NCI-H460 (cell line): ENCODE measurements at regions not wholly inside any gene's neighbourhood (a gene's known extent, or its start where the extent isn't known, plus 50 kb on each side); places are given as distances from the start of the nearest gene placed in this dataset.

Source experiments
- DNase-seq: peaks from one replicate; pipeline ENCODE4 v3.0.0-alpha.2; 2016; ENCODE audit warnings: low read depth; ENCODE audit errors: extremely low read depth

DNA sequence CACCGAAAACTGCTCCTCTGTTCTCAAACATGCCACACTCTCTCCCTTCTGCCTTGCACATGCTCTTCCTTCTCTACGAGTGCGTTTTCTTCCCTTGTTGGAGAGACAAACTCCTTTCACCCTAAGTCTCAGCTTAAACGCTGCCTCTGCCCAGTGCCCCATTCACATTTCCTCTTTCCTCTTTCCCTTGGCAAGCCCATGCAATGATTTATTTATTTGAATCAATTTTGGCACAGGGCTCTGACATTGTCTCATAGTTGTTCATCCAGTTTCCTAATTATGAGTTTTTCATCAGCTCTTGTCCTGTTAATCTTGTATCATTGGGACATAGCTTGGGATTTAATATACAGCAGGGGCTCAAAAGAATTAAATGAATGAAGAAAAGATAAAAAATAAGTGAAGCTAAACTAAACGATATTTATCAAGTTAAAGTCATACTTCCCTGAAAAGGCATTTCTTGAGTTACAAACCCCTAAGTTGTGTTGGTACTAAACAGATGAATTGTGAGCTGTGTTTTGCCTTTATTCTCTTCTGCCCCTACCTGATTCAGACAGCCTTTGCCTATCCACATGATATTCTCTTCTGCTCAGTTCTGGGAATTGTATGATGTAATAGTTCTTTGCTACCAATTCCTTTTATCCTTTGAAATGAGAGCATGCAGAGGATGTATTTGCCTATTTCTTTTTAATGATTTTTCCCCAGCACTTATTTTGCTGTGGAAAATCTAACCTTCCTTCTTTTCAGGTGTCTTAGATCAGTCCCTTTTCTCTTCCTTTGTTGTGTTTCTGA, 704.4 kb downstream of the UTRN start:
- no peak for DNase-seq

DNA sequence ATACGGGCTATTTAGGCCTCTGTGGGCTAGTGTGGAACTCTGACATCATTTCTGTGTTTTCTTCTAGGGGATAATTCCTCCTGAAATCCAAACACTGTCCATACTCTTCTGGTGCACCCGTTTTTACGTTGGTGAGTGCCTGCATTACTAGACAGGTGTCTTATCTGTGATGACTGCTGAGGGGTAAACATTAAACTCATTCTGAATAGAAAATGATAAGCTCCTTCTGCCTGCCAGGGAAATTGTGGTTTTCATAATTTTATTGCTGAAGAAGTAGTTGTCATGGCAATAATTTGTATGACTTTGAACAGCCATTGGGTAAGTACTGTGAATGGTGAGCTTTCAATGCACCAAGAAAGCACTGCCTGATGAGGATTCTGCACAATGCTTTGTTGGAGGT, 705.6 kb downstream of the UTRN start:
- no peak for DNase-seq

DNA sequence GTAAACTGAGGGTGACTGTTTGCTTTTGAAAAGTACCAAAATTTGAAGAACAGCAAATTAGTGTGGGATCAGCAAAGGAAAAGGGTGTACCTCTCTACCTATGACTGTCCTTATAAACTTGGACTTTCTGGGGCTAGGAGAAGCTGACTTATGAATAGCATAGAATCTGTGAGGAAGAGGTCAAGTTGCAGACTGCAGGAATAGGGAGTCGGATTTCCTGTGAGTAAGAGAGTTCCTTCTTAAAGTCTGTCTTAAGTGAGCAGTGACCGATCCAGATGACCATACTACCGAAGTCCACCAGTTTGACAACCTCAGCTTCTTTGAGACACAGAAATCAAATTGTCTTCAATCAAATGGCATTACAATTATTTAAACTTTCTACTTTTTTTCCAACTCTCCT, 708.7 kb downstream of the UTRN start:
- no peak for DNase-seq

- DNase-seq, result no peak
These were observed 712.9 kb downstream of the UTRN start for GRCh38 chr6:144997996-144998395.

- no peak for DNase-seq
These were observed 714.0 kb downstream of the UTRN start for GRCh38 chr6:144999127-144999526.

GRCh38 chr6:145003145-145003544, 718.0 kb downstream of the UTRN start:
- no peak for DNase-seq

- DNase-seq, result no peak
These were observed 721.8 kb downstream of the UTRN start for GRCh38 chr6:145006914-145007313.

DNA sequence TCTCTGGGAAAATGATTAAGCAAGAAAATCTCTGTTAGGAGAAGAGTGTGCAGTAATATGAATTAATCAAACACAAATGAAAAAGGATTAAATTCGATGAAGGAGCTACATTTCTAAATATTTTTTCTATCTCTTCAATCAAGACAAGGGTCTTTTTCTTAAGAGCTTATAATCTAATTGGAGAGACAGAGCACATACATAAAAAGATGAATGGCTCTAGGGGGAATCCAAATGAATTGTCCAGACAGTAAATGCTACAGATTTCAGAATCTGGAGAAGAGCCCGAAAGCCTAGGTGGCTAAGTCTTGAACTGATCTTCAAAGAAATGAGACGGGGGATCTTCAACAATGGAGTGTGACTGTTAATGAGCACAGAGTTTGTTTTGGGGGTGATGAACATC, 723.6 kb downstream of the UTRN start:
- DNase-seq, result no peak

- DNase-seq, result no peak
These were observed 724.6 kb downstream of the UTRN start for GRCh38 chr6:145009711-145010110.

- DNase-seq, result no peak
These were observed 723.2 kb downstream of the EPM2A start for GRCh38 chr6:145012039-145012662.

- DNase-seq, result peak; percentile 14
These were observed 719.4 kb downstream of the EPM2A start for GRCh38 chr6:145015739-145016558.

DNA sequence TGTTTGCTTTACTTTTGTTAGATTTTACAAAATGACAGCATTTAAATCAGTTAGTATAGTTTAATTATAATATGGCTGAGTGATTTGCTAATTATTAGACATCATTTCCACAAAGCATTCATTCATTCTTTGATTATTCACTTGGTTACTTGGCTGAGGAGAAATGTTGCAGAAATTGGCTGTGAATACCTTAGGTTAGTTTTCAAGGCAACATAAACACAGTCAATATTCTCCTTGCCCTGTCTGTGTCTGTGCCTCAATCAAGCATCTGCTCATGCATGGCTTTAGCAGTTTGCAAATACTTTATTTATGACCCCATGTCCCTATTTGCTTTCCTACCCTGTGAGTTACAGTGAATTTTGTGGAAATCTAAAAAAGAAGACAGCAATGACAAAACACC, 718.3 kb downstream of the EPM2A start:
- no peak for DNase-seq

GRCh38 chr6:145017516-145017915, 717.8 kb downstream of the EPM2A start:
- DNase-seq, result no peak

DNA sequence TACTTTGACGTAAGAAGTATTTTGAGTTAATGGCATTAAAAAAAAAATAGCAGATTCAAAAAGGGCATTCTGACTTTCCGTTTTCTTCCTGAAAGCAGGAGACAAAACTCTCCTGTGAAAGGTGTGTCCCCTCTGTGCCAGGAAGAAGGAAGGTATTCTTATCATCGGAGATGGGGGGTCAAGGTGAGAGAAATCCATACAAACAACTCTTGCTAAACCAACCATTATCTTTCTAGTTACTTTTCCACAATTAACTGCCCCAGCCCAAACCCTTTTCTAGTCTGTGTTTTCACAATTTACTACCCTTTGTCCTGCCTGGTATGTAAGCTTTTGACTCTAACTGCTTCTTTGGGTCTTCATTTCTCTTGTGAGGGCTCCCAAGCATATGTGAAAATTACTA, 717.3 kb downstream of the EPM2A start:
- DNase-seq, result no peak

GRCh38 chr6:145020114-145020513, 715.2 kb downstream of the EPM2A start:
- no peak for DNase-seq

DNA sequence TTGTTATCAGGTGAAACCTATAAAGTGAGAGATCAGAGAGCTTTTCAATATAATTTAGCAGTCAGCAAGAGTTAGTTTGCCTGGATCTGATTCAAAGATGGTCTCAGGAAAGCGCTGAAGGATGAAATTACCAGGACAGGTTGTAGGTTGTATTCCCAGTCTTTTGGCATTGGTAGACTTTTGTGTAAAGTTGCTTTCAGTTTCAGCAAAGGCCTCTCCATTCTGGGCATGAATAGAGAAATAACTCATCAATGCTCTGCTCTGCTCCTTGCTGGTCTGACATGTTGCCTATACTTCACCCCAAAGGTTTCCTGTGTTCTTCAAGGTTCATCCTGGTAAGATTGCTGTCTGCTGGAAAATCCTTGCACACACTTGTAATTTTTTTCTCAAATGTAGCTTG, 714.8 kb downstream of the EPM2A start:
- DNase-seq, result no peak

DNA sequence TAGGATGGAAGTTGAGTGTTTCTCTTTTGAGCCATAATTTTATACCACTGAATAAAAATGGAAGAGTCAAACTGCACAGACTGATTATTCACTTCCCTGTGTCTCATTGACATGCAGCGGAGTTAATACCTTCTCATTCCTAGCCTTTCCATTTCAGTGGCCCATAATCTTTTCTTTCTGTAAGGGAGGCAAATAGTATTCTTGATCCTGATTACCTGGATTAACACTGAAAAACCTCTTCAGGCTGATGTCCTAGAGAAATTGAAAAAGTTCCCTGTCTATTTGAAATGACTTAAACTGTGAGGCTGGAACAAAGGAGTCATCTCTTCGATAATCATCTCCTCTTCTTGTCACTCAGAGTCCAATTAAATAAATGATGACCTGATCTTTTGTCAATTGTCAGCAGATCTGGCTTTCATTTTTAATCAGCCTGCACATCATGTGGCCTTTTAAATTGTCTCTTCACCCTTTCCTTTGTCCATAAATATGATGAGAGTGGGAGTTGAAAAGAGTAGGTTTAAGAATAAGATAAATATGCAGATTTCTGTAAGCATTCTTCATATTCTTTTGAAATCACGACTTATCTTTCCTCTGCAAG, 713.0 kb downstream of the EPM2A start:
- DNase-seq, result no peak

- no peak for DNase-seq
These were observed 712.1 kb downstream of the EPM2A start for GRCh38 chr6:145023116-145023726.

GRCh38 chr6:145025488-145025887, 709.8 kb downstream of the EPM2A start:
- no peak for DNase-seq

DNA sequence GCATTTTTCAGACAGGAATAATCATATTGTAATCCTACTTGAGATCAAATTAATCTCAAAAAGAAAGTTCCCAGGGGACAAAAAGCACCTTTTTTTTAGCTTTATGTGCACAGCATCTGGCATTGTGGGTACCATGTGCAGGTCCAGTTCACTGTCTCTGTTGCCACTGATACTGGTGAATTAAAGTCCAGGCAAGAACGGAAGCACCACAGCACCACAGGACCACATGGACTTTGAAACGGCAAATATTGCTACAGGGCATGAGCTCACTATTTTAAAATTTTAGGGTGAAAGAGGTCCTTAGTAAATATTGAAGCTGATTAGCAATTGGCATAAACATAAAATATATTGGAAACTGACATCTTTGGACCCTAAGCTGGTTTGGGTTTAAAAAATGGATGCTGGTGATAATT, 709.0 kb downstream of the EPM2A start:
- no peak for DNase-seq
